Aorta (tissue), 5 donors: ENCODE measurements at regions not wholly inside any gene's neighbourhood (a gene's known extent, or its start where the extent isn't known, plus 50 kb on each side); places are given as distances from the start of the nearest gene placed in this dataset.

Experiments used
- ATAC-seq: fragments of 200-7000 bp; cut with Tn5 transposase; one replicate; pipeline ENCODE4 v1.9.1; 2022; ENCODE audit warnings: moderate library complexity; ENCODE audit not compliant: low FRiP score
- DNase-seq, 2 donors: peaks; one replicate each; pipeline ENCODE4 v3.0.0-alpha.2; 2020
- H3K27ac ChIP-seq, 2 donors: one replicate each; pipeline ENCODE4 v1.5.1; 2013; ENCODE audit warnings: low read length in 2 of 2, mild to moderate bottlenecking in 2 of 2, moderate library complexity in 2 of 2, control low read depth in 1 of 2, inconsistent platforms in 1 of 2, low read depth in 1 of 2
- H3K27me3 ChIP-seq, 2 donors: one replicate each; pipeline ENCODE4 v1.6.1; 2013; ENCODE audit warnings: control low read depth in 1 of 2, low read length in 1 of 2, mild to moderate bottlenecking in 1 of 2, moderate library complexity in 1 of 2; ENCODE audit not compliant: insufficient read depth in 2 of 2, control insufficient read depth in 1 of 2
- H3K36me3 ChIP-seq, 2 donors: one replicate each; pipeline ENCODE4 v1.6.1; 2013; ENCODE audit warnings: control low read depth in 1 of 2, low read length in 1 of 2, mild to moderate bottlenecking in 1 of 2; ENCODE audit not compliant: insufficient read depth in 2 of 2, control insufficient read depth in 1 of 2
- H3K4me1 ChIP-seq, 2 donors: one replicate each; pipeline ENCODE4 v1.6.1; 2013; ENCODE audit warnings: low read length in 2 of 2, control low read depth in 1 of 2, mild to moderate bottlenecking in 1 of 2, moderate library complexity in 1 of 2; ENCODE audit not compliant: insufficient read depth in 2 of 2, control insufficient read depth in 1 of 2
- H3K4me3 ChIP-seq, 2 donors: one replicate each; pipeline ENCODE4 v1.5.1; 2013; ENCODE audit warnings: low read length in 2 of 2, control low read depth in 1 of 2, mild to moderate bottlenecking in 1 of 2
- H3K9me3 ChIP-seq: one replicate; pipeline ENCODE4 v1.6.1; 2013; ENCODE audit warnings: mild to moderate bottlenecking, low read length; ENCODE audit not compliant: control insufficient read depth
- WGBS, 2 donors: extraction: QIAGEN DNeasy Blood & Tissue Kit; methylation state at CpG; one replicate each; pipeline ENCODE4 v1.1.7; 2013; 5-methylcytosine and 5-hydroxymethylcytosine counted together
- intact Hi-C, 2 donors: fragments of 100-400 bp; cut with DNase I; formaldehyde crosslinking; loops; one replicate each; pipeline versions ENCODE4 v1.14.2 to v1.15.0; 2022
- donor health status: healthy with polysubstance abuse.
- donor health status: Bipolar disorder and iron deficiency.
- donor health status: DM: no; HTN: no; CAD: no.
- donor health status: DM: no; HTN: no; CAD: no.
- donor health status: DM: yes; HTN: yes; CAD: no.

GRCh38 chr5:119895066-119895465 lies 265.7 kb downstream of the FAM170A start:
- ATAC-seq (no peak), DNase-seq (no peak)
- Histone ChIP-seq H3K4me1 (no peaks in the 10 kb centered on the region), H3K4me3 (no peak overlapping the region), H3K27me3 (no peaks in the 10 kb centered on the region), H3K36me3 (no peaks in the 10 kb centered on the region), H3K9me3 (no peaks in the 10 kb centered on the region), H3K27ac (no peak overlapping the region)
- WGBS, 2 donors, result 69 to 95% methylated on average over 2 of the region's 2 CpGs
- intact Hi-C loops, result no loop called here

DNA sequence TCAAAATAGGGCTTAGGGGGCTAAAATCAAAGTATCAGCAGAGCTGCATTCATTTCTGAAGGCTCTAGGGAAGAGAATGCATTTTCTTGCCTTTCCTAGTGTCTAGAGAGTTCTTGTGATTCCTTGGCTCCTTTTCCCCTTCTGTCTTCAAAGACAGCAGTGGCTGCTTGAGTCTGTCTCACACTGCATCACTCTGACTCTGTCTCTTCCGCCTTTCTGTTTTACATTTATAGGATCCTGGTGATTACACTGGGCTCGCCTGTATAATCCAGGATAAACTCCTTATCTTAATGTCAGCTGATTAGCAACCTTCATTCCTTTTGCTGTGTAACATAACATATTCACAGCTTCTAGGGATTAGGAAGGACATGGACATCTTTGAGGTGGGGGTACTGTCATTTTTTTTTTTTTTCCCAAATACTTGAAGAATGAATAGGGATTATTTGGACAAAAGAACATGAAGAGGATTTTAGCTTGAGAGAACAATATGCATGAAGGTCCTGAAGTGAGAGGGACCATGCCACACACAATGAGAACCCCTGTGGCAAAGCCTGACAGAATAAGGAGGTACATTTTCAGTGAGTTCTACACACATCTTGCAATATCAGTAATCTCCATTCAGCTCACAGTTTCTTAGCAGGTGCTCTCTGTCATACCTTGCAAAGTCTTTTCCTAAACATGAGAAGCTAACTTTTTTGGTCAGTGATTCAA lies 267.6 kb downstream of the FAM170A start:
- no peak overlapping the region for H3K27ac ChIP-seq
- H3K27me3 ChIP-seq, result no peaks in the 10 kb centered on the region
- no peaks in the 10 kb centered on the region for H3K36me3 ChIP-seq
- no peak overlapping the region for H3K4me3 ChIP-seq
- no peak for ATAC-seq
- no peak for DNase-seq
- H3K9me3 ChIP-seq, result no peaks in the 10 kb centered on the region
- no peaks in the 10 kb centered on the region for H3K4me1 ChIP-seq
- intact Hi-C loops, result no loop called here
- 91 to 94% methylated on average over 2 of the region's 2 CpGs for WGBS, 2 donors

DNA sequence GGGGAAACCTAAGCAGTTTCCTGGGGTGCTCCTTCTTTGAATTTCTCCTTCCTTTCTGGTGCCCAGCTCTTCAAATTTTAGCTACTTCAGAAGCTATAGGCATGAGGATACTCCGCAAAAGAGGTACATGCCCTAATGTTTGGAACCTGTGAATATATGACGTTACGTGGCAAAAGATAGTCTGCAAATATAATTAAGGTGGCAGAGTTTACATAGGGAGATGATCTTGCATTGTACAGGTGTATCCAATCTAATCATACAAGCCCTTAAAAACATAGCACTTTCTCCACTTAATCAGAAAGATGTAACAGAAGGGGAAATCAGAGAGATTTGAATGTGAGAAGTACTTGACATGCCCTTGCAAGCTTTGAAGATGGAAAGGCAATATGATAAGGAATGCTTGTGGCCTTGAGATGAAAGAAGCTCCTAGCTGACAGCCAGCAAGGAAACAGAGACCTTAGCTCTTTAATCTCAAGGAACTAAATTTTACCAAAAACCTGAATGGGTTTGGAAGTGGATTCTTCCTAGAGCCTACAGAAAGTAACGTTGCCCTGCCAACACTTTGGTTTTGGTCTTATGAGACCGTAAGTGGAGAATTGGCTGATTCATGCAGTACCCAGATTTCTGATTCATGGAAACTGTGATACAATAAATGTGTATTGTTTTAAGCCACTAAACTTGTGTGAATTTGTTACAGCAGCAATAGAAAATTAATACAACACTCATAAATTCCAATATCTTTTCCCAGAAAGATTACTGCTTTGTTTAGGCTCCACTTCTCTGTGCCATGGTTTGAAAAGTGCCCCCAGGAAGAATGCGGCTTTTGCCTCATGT lies 268.4 kb downstream of the FAM170A start:
- no peak for ATAC-seq
- H3K4me3 ChIP-seq, result no peak overlapping the region
- no peaks in the 10 kb centered on the region for H3K36me3 ChIP-seq
- no peaks in the 10 kb centered on the region for H3K9me3 ChIP-seq
- H3K27me3 ChIP-seq, result no peaks in the 10 kb centered on the region
- 74 to 81% methylated on average over 6 of the region's 6 CpGs for WGBS, 2 donors
- H3K4me1 ChIP-seq, result no peaks in the 10 kb centered on the region
- no peak overlapping the region for H3K27ac ChIP-seq
- intact Hi-C loops, result no loop called here
- no peak for DNase-seq

DNA sequence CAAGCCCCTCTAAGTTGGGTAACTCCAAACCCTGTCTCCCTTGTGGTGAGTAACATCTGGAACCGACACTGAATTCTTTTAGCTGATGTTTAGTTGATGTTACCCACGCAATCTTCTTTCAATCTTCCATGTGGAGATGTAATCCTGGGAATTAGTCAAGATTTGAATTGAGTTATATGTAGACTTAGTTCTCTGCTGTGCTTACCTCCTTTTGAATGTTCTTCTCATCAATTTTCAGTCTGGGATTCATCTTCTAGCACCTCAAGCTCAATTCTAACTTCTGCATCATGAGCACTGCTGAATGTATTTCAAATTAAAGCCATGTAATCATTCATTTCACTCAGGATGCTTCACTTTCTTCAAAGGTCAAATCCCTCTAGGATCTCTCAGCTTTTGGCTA lies 270.6 kb downstream of the FAM170A start:
- no peaks in the 10 kb centered on the region for H3K27me3 ChIP-seq
- intact Hi-C loops, result no loop called here
- no peaks in the 10 kb centered on the region for H3K36me3 ChIP-seq
- no peaks in the 10 kb centered on the region for H3K9me3 ChIP-seq
- DNase-seq (no peak), ATAC-seq (no peak)
- H3K4me3 ChIP-seq, result no peak overlapping the region
- 71 to 93% methylated on average over 2 of the region's 2 CpGs for WGBS, 2 donors
- no peak overlapping the region for H3K27ac ChIP-seq
- no peaks in the 10 kb centered on the region for H3K4me1 ChIP-seq

- no peak for ATAC-seq
- intact Hi-C loops, result no loop called here
- Histone ChIP-seq H3K27me3 (no peaks in the 10 kb centered on the region), H3K9me3 (no peaks in the 10 kb centered on the region), H3K27ac (no peak overlapping the region), H3K4me3 (no peak overlapping the region), H3K36me3 (no peaks in the 10 kb centered on the region), H3K4me1 (no peaks in the 10 kb centered on the region)
- DNase-seq, result no peak
- 87 to 90% methylated on average over 2 of the region's 2 CpGs for WGBS, 2 donors
These were observed 273.2 kb downstream of the FAM170A start for GRCh38 chr5:119902593-119902992.

GRCh38 chr5:119913425-119913824 lies 284.1 kb downstream of the FAM170A start:
- 69 to 81% methylated on average over 3 of the region's 3 CpGs for WGBS, 2 donors
- Histone ChIP-seq H3K4me1 (no peaks in the 10 kb centered on the region), H3K4me3 (no peak overlapping the region), H3K27ac (no peak overlapping the region), H3K27me3 (no peaks in the 10 kb centered on the region), H3K36me3 (no peaks in the 10 kb centered on the region), H3K9me3 (no peaks in the 10 kb centered on the region)
- intact Hi-C loops, result no loop called here
- ATAC-seq (no peak), DNase-seq (no peak)

- Histone ChIP-seq H3K4me3 (no peak overlapping the region), H3K27me3 (no peaks in the 10 kb centered on the region), H3K9me3 (no peaks in the 10 kb centered on the region), H3K4me1 (no peaks in the 10 kb centered on the region), H3K36me3 (no peaks in the 10 kb centered on the region), H3K27ac (no peak overlapping the region)
- ATAC-seq (no peak), DNase-seq (no peak)
- WGBS, 2 donors, result 89 to 95% methylated on average over 1 of the region's 1 CpG
- intact Hi-C loops, result no loop called here
These were observed 289.9 kb downstream of the FAM170A start for GRCh38 chr5:119919279-119919678.

GRCh38 chr5:119926301-119926700 lies 296.9 kb downstream of the FAM170A start:
- no peaks in the 10 kb centered on the region for H3K27me3 ChIP-seq
- H3K27ac ChIP-seq, result no peak overlapping the region
- H3K4me1 ChIP-seq, result no peaks in the 10 kb centered on the region
- ATAC-seq (no peak), DNase-seq (no peak)
- H3K36me3 ChIP-seq, result no peaks in the 10 kb centered on the region
- H3K4me3 ChIP-seq, result no peak overlapping the region
- 95 to 97% methylated on average over 1 of the region's 1 CpG for WGBS, 2 donors
- no peaks in the 10 kb centered on the region for H3K9me3 ChIP-seq
- intact Hi-C loops, result no loop called here

GRCh38 chr5:119928974-119929373 lies 299.6 kb downstream of the FAM170A start:
- no peak for ATAC-seq
- Histone ChIP-seq H3K36me3 (no peaks in the 10 kb centered on the region), H3K27ac (no peak overlapping the region), H3K9me3 (no peaks in the 10 kb centered on the region), H3K27me3 (no peaks in the 10 kb centered on the region), H3K4me3 (no peak overlapping the region), H3K4me1 (no peaks in the 10 kb centered on the region)
- no peak for DNase-seq
- intact Hi-C loops, result no loop called here
